ENCODE measurements at regions not wholly inside any gene's neighbourhood (a gene's known extent, or its start where the extent isn't known, plus 50 kb on each side); places are given as distances from the start of the nearest gene placed in this dataset.

GRCh38 chr3:150355574-150355973, 52.5 kb upstream of the TSC22D2 start (continued):
- TF ChIP-seq ZNF512 (CRISPR knock-in tag; IDR thresholded peaks at IDR 0.05; ENCODE audit: borderline replicate concordance) (no peak), E2F4 (CRISPR knock-in tag; IDR thresholded peaks at IDR 0.05; ENCODE audit: borderline replicate concordance, low read depth) (no peak), PRRX2 (CRISPR knock-in tag; IDR thresholded peaks at IDR 0.05) (no peak), ARID4B (CRISPR knock-in tag; IDR thresholded peaks at IDR 0.05; ENCODE audit: borderline replicate concordance) (no peak), SOX15 (CRISPR knock-in tag; IDR thresholded peaks at IDR 0.05) (no peak), FOXJ3 (CRISPR knock-in tag; IDR thresholded peaks at IDR 0.05; ENCODE audit: borderline replicate concordance) (no peak)

GRCh38 chr3:150352931-150353330, 55.2 kb upstream of the TSC22D2 start:
- POLR2A ChIA-PET: no interaction called here
- no peak overlapping the region for H3K4me3 Mint-ChIP-seq
- no peaks in the 10 kb centered on the region for H3K36me3 Mint-ChIP-seq
- TF ChIP-seq OVOL2 (CRISPR knock-in tag; IDR thresholded peaks at IDR 0.05; ENCODE audit: borderline replicate concordance) (no peak), NR2C2 (CRISPR knock-in tag; IDR thresholded peaks at IDR 0.05) (no peak), ZNF281 (CRISPR knock-in tag; IDR thresholded peaks at IDR 0.05) (no peak), GRHL2 (CRISPR knock-in tag; IDR thresholded peaks at IDR 0.05; ENCODE audit: insufficient replicate concordance, severe bottlenecking) (no peak), NR3C1 (CRISPR knock-in tag; conservative IDR thresholded peaks at IDR 0.05; ENCODE audit: low read depth) (no peak), MXD4 (CRISPR knock-in tag; IDR thresholded peaks at IDR 0.05; ENCODE audit: borderline replicate concordance) (no peak), STAT6 (CRISPR knock-in tag; conservative IDR thresholded peaks at IDR 0.05; ENCODE audit: low read depth) (no peak), GTF2I (CRISPR knock-in tag; conservative IDR thresholded peaks at IDR 0.05) (no peak), MLX (CRISPR knock-in tag; IDR thresholded peaks at IDR 0.05) (no peak), ZNF263 (CRISPR knock-in tag; IDR thresholded peaks at IDR 0.05; ENCODE audit: low read depth) (no peak), SMAD4 (CRISPR knock-in tag; IDR thresholded peaks at IDR 0.05) (no peak), ZBTB43 (CRISPR knock-in tag; IDR thresholded peaks at IDR 0.05) (no peak), ZNF416 (CRISPR knock-in tag; IDR thresholded peaks at IDR 0.05) (no peak), TEAD4 (CRISPR knock-in tag; IDR thresholded peaks at IDR 0.05) (no peak), HMGA2 (CRISPR knock-in tag; IDR thresholded peaks at IDR 0.05) (no peak; the same call in 1 of the 2 replicates), CDX4 (CRISPR knock-in tag; IDR thresholded peaks at IDR 0.05; ENCODE audit: borderline replicate concordance) (no peak)
- CTCF ChIA-PET: no interaction called here
- DNase-seq (ENCODE audit: low spot score) (no peak), ATAC-seq (no peak)
- H3K9me3 Mint-ChIP-seq: no peaks in the 10 kb centered on the region
- H3K27ac Mint-ChIP-seq: no peak overlapping the region
- H3K27me3 Mint-ChIP-seq (ENCODE audit: low read depth): no peaks in the 10 kb centered on the region
- H3K4me1 Mint-ChIP-seq: peaks cover 23% of the 10 kb centered on the region
